GM18907 (cell line): ENCODE measurements at regions not wholly inside any gene's neighbourhood (a gene's known extent, or its start where the extent isn't known, plus 50 kb on each side); places are given as distances from the start of the nearest gene placed in this dataset.

Experiments
- ATAC-seq: cut with Tn5 transposase; IDR thresholded peaks from one replicate; pipeline ENCODE4 v1.9.1; 2021; ENCODE audit warnings: mild to moderate bottlenecking, moderate library complexity; ENCODE audit not compliant: unreplicated experiment

DNA sequence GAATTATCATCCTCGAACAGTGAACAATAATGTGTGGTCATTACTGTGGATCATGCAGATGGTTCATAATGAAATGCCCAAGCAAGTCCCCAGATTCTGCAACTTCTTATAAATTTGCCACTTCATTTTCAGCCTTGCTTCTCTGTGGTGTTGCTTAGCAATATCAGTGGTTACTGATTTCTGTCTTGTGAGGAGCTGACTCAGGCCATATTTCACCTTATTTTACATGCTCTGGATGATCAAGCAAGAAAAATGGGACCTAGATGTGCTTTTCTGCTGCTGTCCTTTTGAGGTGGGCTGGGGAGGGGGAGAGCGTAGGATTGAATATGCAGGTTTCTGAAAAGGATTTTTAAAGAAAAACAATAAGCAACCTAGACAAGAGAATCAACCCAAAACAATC, 188.3 kb downstream of the SLC24A2 start:
- ATAC-seq: no peak

- no peak for ATAC-seq
These were observed 189.9 kb downstream of the ACER2 start for GRCh38 chr9:19598722-19599121.

DNA sequence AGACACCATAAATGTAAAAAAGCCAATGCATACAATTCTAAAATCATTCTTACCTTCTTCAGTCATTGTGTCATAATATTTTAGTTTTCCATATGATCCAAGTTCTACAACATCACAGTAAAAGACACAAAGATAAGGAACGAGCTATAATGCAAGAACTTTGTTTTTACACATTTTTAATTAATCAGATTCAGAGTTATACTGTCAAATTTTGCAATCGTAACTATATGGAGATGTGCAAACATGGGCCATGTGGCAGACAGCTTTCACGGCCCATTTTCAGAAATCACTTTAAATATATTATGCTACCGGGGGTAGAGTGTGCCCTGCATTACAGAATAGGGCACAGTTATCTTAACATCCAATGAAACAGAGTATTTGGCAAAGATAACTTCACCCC, 188.4 kb downstream of the ACER2 start:
- no peak for ATAC-seq

DNA sequence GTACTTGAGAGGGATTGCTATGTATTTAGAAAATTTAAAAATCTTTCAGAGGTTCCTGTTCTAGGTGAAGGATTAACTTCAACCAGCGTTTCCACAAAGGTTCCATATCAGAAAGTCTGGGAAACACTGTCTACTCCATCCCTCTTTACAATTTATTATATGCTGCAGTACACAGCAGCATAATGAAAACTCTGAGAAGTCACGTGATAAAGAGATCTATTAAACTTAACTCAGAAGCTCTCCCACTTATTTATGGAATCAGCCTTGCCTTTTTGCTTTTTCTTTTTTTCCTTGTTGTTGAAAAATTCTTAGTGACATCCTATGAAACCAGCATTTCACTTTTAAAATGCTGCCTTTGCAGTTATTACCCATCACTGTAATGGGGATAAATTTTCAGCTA, 186.2 kb downstream of the ACER2 start:
- ATAC-seq: no peak

- no peak for ATAC-seq
These were observed 178.9 kb downstream of the ACER2 start for GRCh38 chr9:19587678-19588077.

DNA sequence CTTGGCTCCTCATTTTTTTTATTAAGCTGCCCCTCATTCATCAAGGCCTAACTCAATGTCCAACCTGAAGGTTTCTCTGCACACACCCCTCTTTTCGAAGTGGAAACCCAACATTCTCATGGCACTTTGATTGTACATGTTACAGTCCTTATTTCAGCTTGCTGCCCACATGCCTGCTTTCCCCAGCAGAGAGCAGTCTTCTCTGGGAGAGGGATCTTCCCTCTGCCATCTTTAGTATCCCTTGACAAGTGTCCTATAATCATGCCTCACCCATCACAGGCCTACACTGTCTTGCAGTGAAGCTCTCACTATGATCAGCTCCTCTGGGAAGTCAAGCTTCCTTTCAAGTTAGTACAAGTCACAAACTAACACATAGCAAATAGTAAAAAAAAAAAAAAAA, 175.1 kb downstream of the ACER2 start:
- ATAC-seq: no peak

- ATAC-seq: no peak
These were observed 168.6 kb downstream of the ACER2 start for GRCh38 chr9:19577411-19577810.

DNA sequence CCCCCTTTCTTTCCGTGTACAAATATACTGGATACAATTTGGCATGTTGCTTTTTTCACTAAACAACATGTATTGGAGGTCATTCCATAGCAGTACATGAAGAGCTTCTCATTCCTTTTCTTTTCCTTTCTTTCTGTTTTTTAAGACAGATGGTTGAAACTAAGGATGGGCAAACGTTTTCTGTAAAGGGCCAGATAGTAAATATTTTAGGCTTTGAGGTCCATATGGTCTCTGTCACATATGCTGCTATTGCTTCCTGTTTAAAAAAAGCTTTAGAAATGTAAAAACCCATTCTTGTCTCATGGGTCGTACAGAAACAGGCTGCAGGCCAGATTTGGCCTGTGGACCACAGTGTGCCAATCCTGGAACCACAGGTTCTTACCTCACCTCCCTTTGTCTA, 160.1 kb downstream of the ACER2 start:
- no peak for ATAC-seq

DNA sequence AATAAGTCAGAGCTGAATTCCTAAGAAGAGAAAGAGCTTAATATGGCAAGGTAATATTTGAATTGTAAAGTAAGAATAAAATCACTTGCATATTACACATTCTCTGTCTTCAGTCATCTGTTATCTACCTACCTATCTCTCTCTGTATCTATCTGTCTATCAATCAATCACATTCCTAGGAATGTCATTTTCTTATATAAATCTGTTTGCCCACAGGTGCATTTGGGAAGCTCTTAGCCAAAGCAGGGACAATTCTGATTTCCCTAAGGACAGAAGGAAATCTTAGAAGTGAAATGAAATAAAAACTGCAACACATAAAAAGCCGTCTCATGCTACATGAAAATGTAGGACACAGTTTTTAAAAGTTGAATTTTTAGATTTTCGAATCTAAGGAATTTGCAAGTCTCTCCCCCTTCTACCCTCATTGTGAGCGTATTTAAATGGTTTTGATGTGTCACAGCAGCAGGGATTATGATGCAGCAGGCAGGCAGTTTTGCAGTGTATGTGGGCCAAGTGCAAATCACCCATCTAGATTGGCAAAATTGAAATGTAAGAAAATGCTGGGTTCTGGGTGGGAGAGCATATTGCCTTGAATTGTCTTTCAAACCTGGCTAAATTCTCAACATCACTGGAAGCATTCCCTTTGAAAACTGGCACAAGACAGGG, 155.7 kb downstream of the ACER2 start:
- no peak for ATAC-seq

GRCh38 chr9:19555214-19555613, 146.4 kb downstream of the ACER2 start:
- no peak for ATAC-seq

- ATAC-seq: no peak
These were observed 145.7 kb downstream of the ACER2 start for GRCh38 chr9:19554529-19554928.

- ATAC-seq: no peak
These were observed 144.6 kb downstream of the ACER2 start for GRCh38 chr9:19553441-19553840.

DNA sequence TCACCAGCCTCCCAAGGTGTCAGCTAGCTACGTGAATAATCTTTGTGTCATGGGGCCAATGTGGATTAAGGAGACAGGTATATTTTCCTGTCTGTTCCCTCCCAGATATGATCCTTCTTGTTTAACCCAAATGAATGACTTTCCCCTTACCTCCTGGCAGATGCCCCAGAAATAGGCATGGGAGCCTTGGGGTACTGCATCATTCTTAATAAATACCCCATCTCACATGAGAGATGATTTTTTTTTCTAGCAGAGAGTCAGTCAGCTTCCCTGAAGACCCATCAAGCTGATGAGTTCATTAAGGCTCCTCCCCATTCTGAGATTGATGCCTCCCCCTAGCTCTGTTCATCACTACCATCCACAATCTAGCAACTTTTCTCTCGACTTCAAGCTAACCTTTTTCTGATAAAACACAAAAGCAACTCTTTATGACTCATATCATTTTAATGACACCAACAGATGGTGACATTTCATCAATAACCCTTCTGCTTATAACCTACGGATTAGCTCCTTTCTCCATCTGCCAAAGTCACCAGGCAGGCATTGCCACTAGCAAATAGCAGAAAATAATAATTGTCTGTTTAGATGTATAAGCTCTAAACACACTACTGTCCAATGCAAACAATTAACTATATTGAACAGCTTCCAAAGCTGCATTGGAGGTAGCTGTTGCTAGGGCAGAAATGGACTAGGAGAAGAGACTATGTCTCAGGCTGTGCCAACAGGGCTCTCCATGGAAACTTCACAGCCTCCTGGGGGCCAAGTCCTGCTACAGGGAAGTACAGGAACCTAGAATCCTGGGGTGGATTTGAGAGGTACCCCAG, 143.7 kb downstream of the ACER2 start:
- ATAC-seq: no peak

DNA sequence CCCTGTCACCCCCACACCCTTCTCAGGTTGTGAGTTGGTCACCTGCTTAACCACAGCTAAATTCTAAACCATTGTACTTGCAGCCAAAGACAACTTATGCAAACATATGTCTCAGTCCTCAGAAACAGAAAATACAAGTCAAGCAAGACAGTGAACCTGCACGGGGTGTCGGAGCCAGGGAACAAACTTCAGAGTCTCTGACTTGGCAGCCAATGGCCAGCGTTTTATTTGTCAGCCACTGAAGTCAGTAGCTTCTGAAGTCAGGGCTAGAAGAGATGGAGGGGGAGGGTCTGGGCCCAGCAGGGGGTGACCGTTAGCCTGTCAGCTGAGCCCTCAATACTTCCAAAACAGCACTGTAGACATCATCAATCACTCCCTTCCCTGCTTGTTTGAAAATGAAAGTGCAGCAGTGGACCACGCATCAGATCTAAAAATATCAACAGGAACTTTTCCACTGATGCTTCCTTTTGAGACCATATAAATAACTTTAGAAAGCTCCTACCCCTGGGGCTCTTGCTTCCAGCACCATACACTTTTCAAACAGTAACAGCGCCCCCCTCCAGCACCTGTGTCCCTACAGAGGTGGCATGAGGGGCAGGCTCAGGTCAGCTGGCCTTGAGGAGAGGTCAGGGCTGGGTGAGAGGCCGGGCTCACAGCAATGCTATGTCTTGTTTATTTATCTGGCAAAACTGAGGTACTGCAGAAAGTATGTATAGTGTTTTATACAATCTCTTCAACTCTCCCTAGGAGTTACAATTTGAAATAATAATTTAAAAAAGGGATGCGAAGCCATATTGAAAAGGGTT, 142.5 kb downstream of the ACER2 start:
- ATAC-seq: no peak

DNA sequence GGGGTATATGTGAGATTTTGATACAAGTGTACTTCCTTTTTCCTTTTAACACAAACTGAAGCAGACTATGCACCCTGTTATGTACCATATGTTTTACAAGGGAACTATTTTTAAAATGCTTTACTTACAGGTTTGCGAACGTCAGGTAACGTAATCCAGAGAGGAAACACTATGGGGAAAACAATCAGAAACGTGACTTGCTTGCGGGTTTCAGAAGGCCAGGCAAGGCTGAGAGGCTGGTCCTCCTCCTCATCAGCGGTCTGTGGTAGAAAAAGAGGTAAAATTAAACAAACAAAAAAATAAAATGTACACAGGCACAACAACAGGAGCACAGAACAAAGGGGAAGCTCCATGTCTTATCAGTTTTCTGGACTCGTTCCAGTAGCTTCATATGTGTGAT, 141.2 kb downstream of the ACER2 start:
- no peak for ATAC-seq

DNA sequence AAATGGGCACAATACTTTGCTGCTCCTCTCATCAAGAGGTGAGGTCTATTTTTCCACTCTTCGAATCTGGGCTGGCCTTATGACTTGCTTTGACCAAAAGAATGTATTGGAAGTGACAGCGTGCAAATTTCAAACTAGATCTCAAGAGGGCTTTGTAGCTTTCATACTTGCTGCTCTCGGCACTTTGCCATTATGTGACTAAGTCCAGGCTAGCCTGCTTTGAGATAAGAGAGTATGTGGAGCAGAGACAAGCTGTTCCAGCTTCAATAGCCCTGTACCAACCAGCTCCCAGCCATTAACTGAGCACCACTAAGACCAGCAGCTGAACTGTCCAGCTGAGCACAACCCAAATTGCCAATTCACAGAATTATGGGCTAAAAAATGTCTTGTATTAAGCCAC, 124.6 kb downstream of the ACER2 start:
- ATAC-seq: no peak

GRCh38 chr9:19527663-19528062, 118.9 kb downstream of the ACER2 start:
- ATAC-seq: no peak

GRCh38 chr9:19522558-19522957, 113.7 kb downstream of the ACER2 start:
- ATAC-seq: no peak

DNA sequence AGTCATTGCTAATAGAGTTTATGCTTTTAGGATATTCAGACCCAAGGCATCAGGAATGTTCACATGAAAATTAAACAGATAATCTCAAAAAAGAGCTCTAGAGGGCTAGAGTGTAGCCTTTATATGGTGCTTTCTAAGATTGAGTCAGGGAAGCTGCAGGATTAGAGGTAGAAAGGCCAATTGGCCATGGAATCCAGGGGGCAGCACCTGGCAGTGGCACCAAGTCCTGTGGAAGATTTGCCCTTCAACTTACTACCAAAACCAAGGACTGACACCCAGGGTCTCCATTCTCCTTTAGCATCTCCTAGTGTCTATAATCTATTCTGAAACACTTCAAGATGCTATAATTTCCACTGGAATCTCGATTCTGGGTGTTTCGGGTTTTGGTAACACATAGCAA, 112.4 kb downstream of the ACER2 start:
- no peak for ATAC-seq

DNA sequence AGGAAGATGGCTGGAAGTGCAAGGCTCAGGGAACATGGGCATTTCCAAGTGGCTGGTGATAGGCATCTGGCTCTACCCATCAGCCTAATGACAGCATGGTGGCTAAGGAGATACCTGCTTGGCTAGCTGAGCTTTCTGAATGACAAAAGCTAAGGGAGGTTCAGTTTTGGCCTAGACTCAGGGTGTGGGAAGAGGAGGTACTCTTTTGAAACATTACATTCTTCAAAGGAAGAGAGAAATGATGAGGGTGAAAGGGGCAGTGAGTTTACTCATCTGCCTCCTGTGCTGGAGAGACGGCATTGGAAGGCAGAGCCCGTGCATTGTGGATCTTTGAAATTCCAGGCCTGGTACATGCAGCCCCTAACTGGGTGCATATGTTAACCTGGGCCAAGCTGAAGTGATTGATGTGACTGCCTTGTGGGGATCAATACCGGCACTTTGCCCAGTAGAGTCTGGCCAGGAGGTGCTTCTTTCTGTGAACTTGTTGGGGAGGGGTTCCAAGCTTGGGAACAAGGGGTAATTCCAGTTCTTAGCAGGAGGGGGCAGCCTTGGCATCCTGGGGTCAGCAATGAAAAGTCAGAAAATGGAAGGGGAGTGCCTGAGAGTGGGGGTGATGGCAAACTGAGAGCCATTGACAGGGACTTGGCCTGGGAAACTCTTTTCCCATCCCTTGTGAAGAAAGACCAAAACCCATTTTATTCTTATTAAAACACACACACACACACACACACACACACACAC, 108.6 kb downstream of the ACER2 start:
- ATAC-seq: no peak

DNA sequence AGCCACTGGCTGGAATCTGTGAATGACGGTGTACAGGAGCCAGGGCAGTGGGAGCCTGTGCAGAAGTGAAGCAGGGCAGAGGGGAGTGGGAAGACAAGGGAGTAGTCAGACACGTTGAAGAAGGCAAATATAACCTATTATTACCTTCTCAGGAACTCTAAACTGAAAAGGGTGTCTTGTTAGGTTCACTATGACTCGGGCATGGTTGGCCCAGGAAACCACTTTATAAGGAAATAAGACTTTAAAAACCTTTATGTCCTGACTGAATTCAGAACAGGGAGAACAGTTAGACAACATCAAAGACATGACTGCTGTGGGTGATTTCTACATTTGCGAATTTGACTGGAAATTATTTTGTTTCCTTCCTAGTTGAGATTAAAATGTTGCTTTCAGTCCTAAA, 107.5 kb downstream of the ACER2 start:
- no peak for ATAC-seq
